Aorta (tissue), 5 donors: ENCODE measurements at regions not wholly inside any gene's neighbourhood (a gene's known extent, or its start where the extent isn't known, plus 50 kb on each side); places are given as distances from the start of the nearest gene placed in this dataset.

Experiments used
- ATAC-seq: fragments of 200-7000 bp; cut with Tn5 transposase; one replicate; pipeline ENCODE4 v1.9.1; 2022; ENCODE audit warnings: moderate library complexity; ENCODE audit not compliant: low FRiP score
- DNase-seq, 2 donors: peaks; one replicate each; pipeline ENCODE4 v3.0.0-alpha.2; 2020
- H3K27ac ChIP-seq, 2 donors: one replicate each; pipeline ENCODE4 v1.5.1; 2013; ENCODE audit warnings: low read length in 2 of 2, mild to moderate bottlenecking in 2 of 2, moderate library complexity in 2 of 2, control low read depth in 1 of 2, inconsistent platforms in 1 of 2, low read depth in 1 of 2
- H3K27me3 ChIP-seq, 2 donors: one replicate each; pipeline ENCODE4 v1.6.1; 2013; ENCODE audit warnings: control low read depth in 1 of 2, low read length in 1 of 2, mild to moderate bottlenecking in 1 of 2, moderate library complexity in 1 of 2; ENCODE audit not compliant: insufficient read depth in 2 of 2, control insufficient read depth in 1 of 2
- H3K36me3 ChIP-seq, 2 donors: one replicate each; pipeline ENCODE4 v1.6.1; 2013; ENCODE audit warnings: control low read depth in 1 of 2, low read length in 1 of 2, mild to moderate bottlenecking in 1 of 2; ENCODE audit not compliant: insufficient read depth in 2 of 2, control insufficient read depth in 1 of 2
- H3K4me1 ChIP-seq, 2 donors: one replicate each; pipeline ENCODE4 v1.6.1; 2013; ENCODE audit warnings: low read length in 2 of 2, control low read depth in 1 of 2, mild to moderate bottlenecking in 1 of 2, moderate library complexity in 1 of 2; ENCODE audit not compliant: insufficient read depth in 2 of 2, control insufficient read depth in 1 of 2
- H3K4me3 ChIP-seq, 2 donors: one replicate each; pipeline ENCODE4 v1.5.1; 2013; ENCODE audit warnings: low read length in 2 of 2, control low read depth in 1 of 2, mild to moderate bottlenecking in 1 of 2
- H3K9me3 ChIP-seq: one replicate; pipeline ENCODE4 v1.6.1; 2013; ENCODE audit warnings: mild to moderate bottlenecking, low read length; ENCODE audit not compliant: control insufficient read depth
- WGBS, 2 donors: extraction: QIAGEN DNeasy Blood & Tissue Kit; methylation state at CpG; one replicate each; pipeline ENCODE4 v1.1.7; 2013; 5-methylcytosine and 5-hydroxymethylcytosine counted together
- intact Hi-C, 2 donors: fragments of 100-400 bp; cut with DNase I; formaldehyde crosslinking; loops; one replicate each; pipeline versions ENCODE4 v1.14.2 to v1.15.0; 2022
- donor health status: healthy with polysubstance abuse.
- donor health status: Bipolar disorder and iron deficiency.
- donor health status: DM: no; HTN: no; CAD: no.
- donor health status: DM: no; HTN: no; CAD: no.
- donor health status: DM: yes; HTN: yes; CAD: no.

- ATAC-seq (no peak), DNase-seq (no peak)
- H3K27me3 ChIP-seq = no peaks in the 10 kb centered on the region
- no peak overlapping the region for H3K27ac ChIP-seq
- intact Hi-C loops = loop anchor here in 1 of 2 donors (10.0 kb wide), 1 partner anchor 205 kb away; no protein-coding TSS in a partner anchor
- peaks cover 0 to 4% of the 10 kb centered on the region in 2 donors for H3K4me1 ChIP-seq
- no peaks in the 10 kb centered on the region for H3K9me3 ChIP-seq
- H3K4me3 ChIP-seq = no peak overlapping the region
- WGBS, 2 donors = 97 to 99% methylated on average over 2 of the region's 2 CpGs
- no peaks in the 10 kb centered on the region for H3K36me3 ChIP-seq
These were observed 61.9 kb upstream of the DOCK9 start for GRCh38 chr13:99039718-99040280.

- Histone ChIP-seq H3K27ac (no peak overlapping the region), H3K36me3 (no peaks in the 10 kb centered on the region), H3K4me1 (peaks cover 0 to 4% of the 10 kb centered on the region in 2 donors), H3K27me3 (no peaks in the 10 kb centered on the region), H3K4me3 (no peak overlapping the region), H3K9me3 (no peaks in the 10 kb centered on the region)
- no peak for ATAC-seq
- DNase-seq = no peak
- 85% methylated on average over 3 of the region's 3 CpGs for WGBS, 2 donors
- intact Hi-C loops = no loop called here
These were observed 62.8 kb upstream of the DOCK9 start for GRCh38 chr13:99040536-99041131.

GRCh38 chr13:99041337-99041736 is 63.5 kb upstream of the DOCK9 start:
- no peak for DNase-seq
- Histone ChIP-seq H3K4me3 (no peak overlapping the region), H3K27me3 (no peaks in the 10 kb centered on the region), H3K4me1 (peaks cover 0 to 4% of the 10 kb centered on the region in 2 donors), H3K27ac (no peak overlapping the region), H3K36me3 (no peaks in the 10 kb centered on the region), H3K9me3 (no peaks in the 10 kb centered on the region)
- intact Hi-C loops = no loop called here
- 95 to 96% methylated on average over 1 of the region's 1 CpG for WGBS, 2 donors
- no peak for ATAC-seq

- no peak overlapping the region for H3K27ac ChIP-seq
- WGBS, 2 donors = 91 to 92% methylated on average over 5 of the region's 5 CpGs
- H3K4me1 ChIP-seq = peaks cover 0 to 4% of the 10 kb centered on the region in 2 donors
- H3K36me3 ChIP-seq = no peaks in the 10 kb centered on the region
- DNase-seq = no peak
- ATAC-seq = no peak
- H3K9me3 ChIP-seq = no peaks in the 10 kb centered on the region
- intact Hi-C loops = no loop called here
- no peaks in the 10 kb centered on the region for H3K27me3 ChIP-seq
- no peak overlapping the region for H3K4me3 ChIP-seq
These were observed 63.9 kb upstream of the DOCK9 start for GRCh38 chr13:99041788-99042187.

GRCh38 chr13:99042521-99043250 is 64.8 kb upstream of the DOCK9 start:
- Histone ChIP-seq H3K9me3 (no peaks in the 10 kb centered on the region), H3K27me3 (no peaks in the 10 kb centered on the region), H3K36me3 (no peaks in the 10 kb centered on the region), H3K4me1 (peaks cover 0 to 4% of the 10 kb centered on the region in 2 donors), H3K4me3 (no peak overlapping the region), H3K27ac (no peak overlapping the region)
- ATAC-seq (peak; percentile 40), DNase-seq (no peak)
- intact Hi-C loops = no loop called here
- WGBS, 2 donors = 90% methylated on average over 4 of the region's 4 CpGs

- H3K27ac ChIP-seq = no peak overlapping the region
- no peaks in the 10 kb centered on the region for H3K36me3 ChIP-seq
- intact Hi-C loops = no loop called here
- DNase-seq (no peak), ATAC-seq (no peak)
- no peaks in the 10 kb centered on the region for H3K27me3 ChIP-seq
- WGBS, 2 donors = 96 to 97% methylated on average over 4 of the region's 4 CpGs
- H3K4me3 ChIP-seq = no peak overlapping the region
- peaks cover 0 to 4% of the 10 kb centered on the region in 2 donors for H3K4me1 ChIP-seq
- H3K9me3 ChIP-seq = no peaks in the 10 kb centered on the region
These were observed 66.0 kb upstream of the DOCK9 start for GRCh38 chr13:99043831-99044231.

GRCh38 chr13:99044764-99045163 is 66.9 kb upstream of the DOCK9 start:
- DNase-seq = no peak
- intact Hi-C loops = no loop called here
- Histone ChIP-seq H3K27me3 (no peaks in the 10 kb centered on the region), H3K9me3 (no peaks in the 10 kb centered on the region), H3K4me3 (no peak overlapping the region), H3K27ac (no peak overlapping the region), H3K36me3 (no peaks in the 10 kb centered on the region), H3K4me1 (peaks cover 0 to 4% of the 10 kb centered on the region in 2 donors)
- no peak for ATAC-seq
- 84 to 90% methylated on average over 4 of the region's 4 CpGs for WGBS, 2 donors

GRCh38 chr13:99045396-99045795 is 67.5 kb upstream of the DOCK9 start:
- Histone ChIP-seq H3K27me3 (no peaks in the 10 kb centered on the region), H3K4me1 (peaks cover 0 to 4% of the 10 kb centered on the region in 2 donors), H3K4me3 (no peak overlapping the region), H3K36me3 (no peaks in the 10 kb centered on the region), H3K9me3 (no peaks in the 10 kb centered on the region), H3K27ac (no peak overlapping the region)
- no peak for DNase-seq
- intact Hi-C loops = no loop called here
- 81 to 90% methylated on average over 1 of the region's 1 CpG for WGBS, 2 donors
- no peak for ATAC-seq

- H3K4me3 ChIP-seq = no peak overlapping the region
- DNase-seq = no peak
- no peaks in the 10 kb centered on the region for H3K36me3 ChIP-seq
- no peaks in the 10 kb centered on the region for H3K9me3 ChIP-seq
- H3K27me3 ChIP-seq = no peaks in the 10 kb centered on the region
- WGBS, 2 donors = 57 to 76% methylated on average over 4 of the region's 4 CpGs
- no peak for ATAC-seq
- intact Hi-C loops = no loop called here
- H3K4me1 ChIP-seq = no peaks in the 10 kb centered on the region
- no peak overlapping the region for H3K27ac ChIP-seq
These were observed 69.0 kb upstream of the DOCK9 start for GRCh38 chr13:99046851-99047250.
